ENCODE measurements at regions not wholly inside any gene's neighbourhood (a gene's known extent, or its start where the extent isn't known, plus 50 kb on each side); places are given as distances from the start of the nearest gene placed in this dataset.

DNA sequence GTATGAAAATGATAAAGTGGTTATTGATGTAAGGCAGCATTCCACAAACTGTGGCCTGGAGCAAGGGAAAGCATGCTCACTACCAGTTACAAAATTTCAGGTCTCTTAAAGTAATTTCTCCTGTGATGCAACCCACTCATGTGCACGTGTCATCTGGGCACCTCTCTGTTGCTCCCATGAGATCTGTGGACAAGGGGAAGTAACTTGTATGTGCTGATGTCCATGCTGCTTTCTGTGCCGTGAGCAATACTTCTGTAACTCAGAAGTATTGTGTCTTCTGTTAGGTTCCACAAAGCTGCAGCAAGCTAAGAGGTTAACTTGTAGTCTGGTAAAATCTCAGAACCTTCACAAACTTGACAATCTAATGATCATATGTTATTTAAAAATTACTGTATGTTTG lies 930.0 kb upstream of the SLITRK6 start:
- no peak overlapping the region for H3K9ac ChIP-seq (ENCODE audit: low read depth in 2 of 2, low read length in 2 of 2)
- intact Hi-C loops (cut with DNase I) = no loop called here
- no peak for DNase-seq
- no peak overlapping the region for H3K27ac ChIP-seq
- no peaks in the 10 kb centered on the region for H3K9me3 ChIP-seq
- H3K4me3 ChIP-seq = no peak overlapping the region
- TF ChIP-seq, protein P1, sequence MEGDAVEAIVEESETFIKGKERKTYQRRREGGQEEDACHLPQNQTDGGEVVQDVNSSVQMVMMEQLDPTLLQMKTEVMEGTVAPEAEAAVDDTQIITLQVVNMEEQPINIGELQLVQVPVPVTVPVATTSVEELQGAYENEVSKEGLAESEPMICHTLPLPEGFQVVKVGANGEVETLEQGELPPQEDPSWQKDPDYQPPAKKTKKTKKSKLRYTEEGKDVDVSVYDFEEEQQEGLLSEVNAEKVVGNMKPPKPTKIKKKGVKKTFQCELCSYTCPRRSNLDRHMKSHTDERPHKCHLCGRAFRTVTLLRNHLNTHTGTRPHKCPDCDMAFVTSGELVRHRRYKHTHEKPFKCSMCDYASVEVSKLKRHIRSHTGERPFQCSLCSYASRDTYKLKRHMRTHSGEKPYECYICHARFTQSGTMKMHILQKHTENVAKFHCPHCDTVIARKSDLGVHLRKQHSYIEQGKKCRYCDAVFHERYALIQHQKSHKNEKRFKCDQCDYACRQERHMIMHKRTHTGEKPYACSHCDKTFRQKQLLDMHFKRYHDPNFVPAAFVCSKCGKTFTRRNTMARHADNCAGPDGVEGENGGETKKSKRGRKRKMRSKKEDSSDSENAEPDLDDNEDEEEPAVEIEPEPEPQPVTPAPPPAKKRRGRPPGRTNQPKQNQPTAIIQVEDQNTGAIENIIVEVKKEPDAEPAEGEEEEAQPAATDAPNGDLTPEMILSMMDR (IDR thresholded peaks at IDR 0.05) = no peak
- no peaks in the 10 kb centered on the region for H3K27me3 ChIP-seq
- no peaks in the 10 kb centered on the region for H3K4me1 ChIP-seq
- H3K36me3 ChIP-seq = no peaks in the 10 kb centered on the region

- Histone ChIP-seq H3K4me1 (no peaks in the 10 kb centered on the region), H3K36me3 (no peaks in the 10 kb centered on the region), H3K4me3 (no peak overlapping the region), H3K27me3 (no peaks in the 10 kb centered on the region), H3K27ac (no peak overlapping the region), H3K9ac (ENCODE audit: low read depth in 2 of 2, low read length in 2 of 2) (no peak overlapping the region), H3K9me3 (no peaks in the 10 kb centered on the region)
- intact Hi-C loops (cut with DNase I) = no loop called here
- DNase-seq = no peak
- TF ChIP-seq, protein P1 (IDR thresholded peaks at IDR 0.05) = no peak
Measured at GRCh38 chr13:86731987-86732386, 932.8 kb upstream of the SLITRK6 start.

DNA sequence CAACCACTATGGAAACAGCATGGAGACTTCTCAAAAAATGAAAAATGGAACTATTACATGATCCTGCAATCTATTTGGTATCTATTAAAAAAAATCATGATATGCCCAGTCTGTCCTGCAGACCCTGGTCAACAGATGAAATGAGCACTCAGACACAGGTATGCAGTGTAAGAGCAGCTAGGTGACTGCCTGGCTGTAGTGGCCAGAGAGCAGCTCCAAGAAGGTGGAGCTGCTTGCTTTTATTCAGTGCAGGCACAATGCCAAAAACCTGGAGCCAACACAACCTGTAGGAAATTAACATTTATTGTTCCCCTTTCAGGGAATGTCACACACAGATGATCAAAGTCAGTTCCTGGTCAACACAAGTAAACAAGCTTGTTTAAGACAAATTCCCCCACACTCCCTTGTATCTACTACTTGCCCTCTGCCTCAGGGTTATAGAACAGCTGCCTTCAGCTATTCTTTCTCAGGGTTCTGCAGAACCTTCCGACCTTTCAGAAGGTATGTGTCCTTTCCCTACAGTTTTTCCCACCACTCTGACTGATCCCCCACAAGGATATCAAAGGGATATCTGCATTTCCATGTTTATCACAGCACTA lies 933.7 kb upstream of the SLITRK5 start:
- Histone ChIP-seq H3K36me3 (no peaks in the 10 kb centered on the region), H3K9me3 (no peaks in the 10 kb centered on the region), H3K27me3 (no peaks in the 10 kb centered on the region), H3K9ac (ENCODE audit: low read depth in 2 of 2, low read length in 2 of 2) (no peak overlapping the region), H3K27ac (no peak overlapping the region), H3K4me3 (no peak overlapping the region), H3K4me1 (no peaks in the 10 kb centered on the region)
- TF ChIP-seq, protein P1 (IDR thresholded peaks at IDR 0.05) = no peak
- intact Hi-C loops (cut with DNase I) = no loop called here
- DNase-seq = no peak

DNA sequence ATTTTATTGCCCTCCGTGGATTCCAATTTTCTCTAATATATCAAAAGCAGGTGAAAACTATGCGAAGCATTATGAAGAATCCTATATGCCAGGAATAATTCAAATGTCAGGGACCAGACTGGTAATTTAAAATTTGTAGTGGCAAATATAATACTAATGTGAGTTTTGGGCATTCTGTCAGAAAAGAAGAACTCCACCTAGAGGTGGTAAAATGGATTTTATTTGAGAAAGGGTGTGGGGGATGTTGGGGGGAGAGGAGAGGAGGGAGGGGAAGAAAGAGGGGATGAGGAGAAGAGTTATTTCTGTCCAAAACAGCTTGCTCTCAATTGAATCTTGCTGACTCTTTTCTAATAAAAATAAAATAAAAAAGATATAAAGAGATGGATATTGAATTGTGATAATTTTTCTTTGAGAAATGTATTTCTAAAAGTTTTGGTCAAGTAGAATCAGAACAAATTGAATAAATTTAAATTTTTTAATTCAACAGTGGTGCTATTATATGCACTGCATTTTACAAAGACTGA lies 929.3 kb upstream of the SLITRK5 start:
- intact Hi-C loops (cut with DNase I) = no loop called here
- H3K36me3 ChIP-seq = no peaks in the 10 kb centered on the region
- no peaks in the 10 kb centered on the region for H3K9me3 ChIP-seq
- H3K9ac ChIP-seq (ENCODE audit: low read depth in 2 of 2, low read length in 2 of 2) = no peak overlapping the region
- H3K27me3 ChIP-seq = no peaks in the 10 kb centered on the region
- no peaks in the 10 kb centered on the region for H3K4me1 ChIP-seq
- no peak overlapping the region for H3K27ac ChIP-seq
- H3K4me3 ChIP-seq = no peak overlapping the region
- DNase-seq = no peak
- TF ChIP-seq, protein P1 (IDR thresholded peaks at IDR 0.05) = no peak

DNA sequence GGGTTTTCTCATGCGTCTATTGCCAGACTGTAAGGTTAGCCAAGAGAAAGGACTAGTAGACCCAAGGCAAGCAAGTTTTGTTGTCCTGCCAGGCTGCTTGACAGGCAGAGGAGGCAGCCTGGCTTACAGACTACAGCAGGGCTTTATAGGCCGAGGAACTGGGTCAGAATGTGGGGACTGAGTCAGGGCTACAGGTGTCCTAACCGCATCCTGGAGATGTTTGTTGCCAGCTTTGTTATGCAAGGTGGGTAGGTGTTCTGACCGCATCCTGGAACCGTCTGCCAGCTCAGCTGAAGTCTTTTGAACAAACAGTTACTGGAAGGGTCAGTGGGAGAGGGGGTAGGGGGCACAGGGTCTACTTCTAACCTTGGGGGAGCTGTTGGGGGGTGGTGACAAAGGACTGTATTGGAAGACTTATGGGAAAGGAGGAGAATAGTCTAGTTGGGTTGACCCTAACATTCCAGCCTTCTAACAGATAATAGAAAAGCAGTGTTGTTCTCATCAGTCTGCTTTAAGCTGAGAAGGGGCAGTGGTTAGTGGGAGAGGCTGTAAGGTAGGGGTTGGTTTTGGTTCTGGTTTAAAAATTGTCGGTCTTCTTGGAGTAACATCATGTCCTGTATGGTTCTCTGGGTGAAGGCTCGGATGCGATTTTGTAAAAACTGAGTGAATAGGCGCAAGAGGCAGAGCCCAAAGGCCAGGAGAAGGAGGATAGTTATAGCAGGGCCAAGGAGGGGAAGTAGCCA lies 913.8 kb upstream of the SLITRK5 start:
- no peaks in the 10 kb centered on the region for H3K4me1 ChIP-seq
- no peaks in the 10 kb centered on the region for H3K27me3 ChIP-seq
- DNase-seq = no peak
- intact Hi-C loops (cut with DNase I) = no loop called here
- TF ChIP-seq, protein P1 (IDR thresholded peaks at IDR 0.05) = no peak
- H3K36me3 ChIP-seq = no peaks in the 10 kb centered on the region
- H3K9ac ChIP-seq (ENCODE audit: low read depth in 2 of 2, low read length in 2 of 2) = no peak overlapping the region
- no peak overlapping the region for H3K4me3 ChIP-seq
- H3K27ac ChIP-seq = no peak overlapping the region
- H3K9me3 ChIP-seq = no peaks in the 10 kb centered on the region

Measured in colonic mucosa (tissue), 4 donors.